Skeletal muscle satellite cell (primary cell): ENCODE measurements at regions not wholly inside any gene's neighbourhood (a gene's known extent, or its start where the extent isn't known, plus 50 kb on each side); places are given as distances from the start of the nearest gene placed in this dataset.

Experiments used
- H3K27me3 ChIP-seq: 2 replicates; pipeline ENCODE4 v1.7.0; 2013; ENCODE audit warnings: low read length; ENCODE audit not compliant: control insufficient read depth, insufficient read depth
- H3K36me3 ChIP-seq: 2 replicates; pipeline ENCODE4 v1.7.0; 2013; ENCODE audit warnings: mild to moderate bottlenecking, control low read depth, low read length; ENCODE audit not compliant: insufficient read depth
- H3K4me1 ChIP-seq: 2 replicates; pipeline ENCODE4 v1.7.0; 2013; ENCODE audit warnings: low read length; ENCODE audit not compliant: control insufficient read depth, insufficient read depth
- H3K4me2 ChIP-seq: 2 replicates; pipeline ENCODE4 v1.7.0; 2013; ENCODE audit warnings: mild to moderate bottlenecking, low read length
- H3K4me3 ChIP-seq: 2 replicates; pipeline ENCODE4 v1.7.0; 2013; ENCODE audit warnings: low read length
- H3K9ac ChIP-seq: 2 replicates; pipeline ENCODE4 v1.7.0; 2013; ENCODE audit warnings: mild to moderate bottlenecking, low read depth, low read length, moderate library complexity
- H3K9me3 ChIP-seq: replicated peaks from 2 replicates; pipeline ENCODE4 v1.7.0; 2013; ENCODE audit warnings: mild to moderate bottlenecking, control low read depth, low read length

GRCh38 chr2:71891719-71892422 is 255.8 kb downstream of the CYP26B1 start:
- no peaks in the 10 kb centered on the region for H3K27me3 ChIP-seq
- H3K9me3 ChIP-seq: no peaks in the 10 kb centered on the region
- no peak overlapping the region for H3K4me3 ChIP-seq
- H3K36me3 ChIP-seq: no peaks in the 10 kb centered on the region
- H3K4me1 ChIP-seq: peaks cover 31% of the 10 kb centered on the region
- H3K4me2 ChIP-seq: no peak overlapping the region
- H3K9ac ChIP-seq: no peak overlapping the region

DNA sequence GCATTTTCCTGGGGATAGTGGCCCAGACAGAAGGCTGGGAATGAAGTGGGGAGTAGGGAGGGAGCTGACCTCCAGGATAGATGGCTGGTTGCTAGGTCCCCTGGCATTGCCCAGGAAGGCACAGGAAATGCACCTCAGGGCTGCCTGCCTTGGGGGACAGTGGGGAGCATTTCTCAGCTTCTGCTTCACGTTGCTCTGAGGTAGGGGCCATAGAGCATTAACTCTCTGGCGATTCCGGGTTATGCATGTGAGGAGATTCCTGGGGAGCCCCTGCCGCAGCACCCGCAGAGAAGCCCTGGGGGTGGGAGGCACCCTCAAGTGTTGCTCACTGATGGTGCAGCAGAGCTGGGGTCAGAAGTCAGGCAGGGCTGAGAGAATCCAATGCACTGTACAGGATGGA is 256.5 kb downstream of the CYP26B1 start:
- Histone ChIP-seq H3K4me1 (peaks cover 31% of the 10 kb centered on the region), H3K9me3 (no peaks in the 10 kb centered on the region), H3K27me3 (no peaks in the 10 kb centered on the region), H3K4me3 (no peak overlapping the region), H3K4me2 (no peak overlapping the region), H3K9ac (no peak overlapping the region), H3K36me3 (no peaks in the 10 kb centered on the region)

GRCh38 chr2:71889759-71890684 is 257.6 kb downstream of the CYP26B1 start:
- Histone ChIP-seq H3K4me1 (peaks cover 31% of the 10 kb centered on the region), H3K9me3 (peaks cover under 1% of the 10 kb centered on the region), H3K9ac (peak overlapping the region; percentile 20), H3K4me2 (no peak overlapping the region), H3K4me3 (no peak overlapping the region), H3K27me3 (no peaks in the 10 kb centered on the region), H3K36me3 (no peaks in the 10 kb centered on the region)

- H3K9ac ChIP-seq: peak overlapping the region; percentile 20
- no peaks in the 10 kb centered on the region for H3K36me3 ChIP-seq
- no peak overlapping the region for H3K4me3 ChIP-seq
- no peaks in the 10 kb centered on the region for H3K27me3 ChIP-seq
- H3K9me3 ChIP-seq: peaks cover 7% of the 10 kb centered on the region
- H3K4me2 ChIP-seq: no peak overlapping the region
- peaks cover 36% of the 10 kb centered on the region for H3K4me1 ChIP-seq
Observed at GRCh38 chr2:71888751-71889445, 258.8 kb downstream of the CYP26B1 start.

- Histone ChIP-seq H3K4me1 (peaks cover 53% of the 10 kb centered on the region), H3K9ac (no peak overlapping the region), H3K27me3 (no peaks in the 10 kb centered on the region), H3K36me3 (no peaks in the 10 kb centered on the region), H3K4me3 (no peak overlapping the region), H3K4me2 (no peak overlapping the region), H3K9me3 (peaks cover 7% of the 10 kb centered on the region)
Observed at GRCh38 chr2:71887196-71887595, 260.5 kb downstream of the CYP26B1 start.

GRCh38 chr2:71886241-71886640 is 261.4 kb downstream of the CYP26B1 start:
- Histone ChIP-seq H3K4me2 (no peak overlapping the region), H3K4me3 (no peak overlapping the region), H3K36me3 (no peaks in the 10 kb centered on the region), H3K4me1 (peaks cover 62% of the 10 kb centered on the region), H3K9me3 (peaks cover 7% of the 10 kb centered on the region), H3K27me3 (no peaks in the 10 kb centered on the region), H3K9ac (no peak overlapping the region)

- no peak overlapping the region for H3K4me3 ChIP-seq
- H3K9me3 ChIP-seq: peaks cover 7% of the 10 kb centered on the region
- H3K9ac ChIP-seq: no peak overlapping the region
- no peaks in the 10 kb centered on the region for H3K27me3 ChIP-seq
- no peak overlapping the region for H3K4me2 ChIP-seq
- H3K4me1 ChIP-seq: peaks cover 63% of the 10 kb centered on the region
- no peaks in the 10 kb centered on the region for H3K36me3 ChIP-seq
Observed at GRCh38 chr2:71884303-71885042, 263.2 kb downstream of the CYP26B1 start.

GRCh38 chr2:71882949-71883472 is 264.7 kb downstream of the CYP26B1 start:
- Histone ChIP-seq H3K4me3 (peak overlapping the region; percentile 36), H3K9me3 (peaks cover 7% of the 10 kb centered on the region), H3K9ac (peak overlapping the region; percentile 36), H3K4me1 (peaks cover 50% of the 10 kb centered on the region), H3K36me3 (no peaks in the 10 kb centered on the region), H3K4me2 (peak overlapping the region; percentile 57), H3K27me3 (no peaks in the 10 kb centered on the region)

GRCh38 chr2:71882236-71882946 is 265.3 kb downstream of the CYP26B1 start:
- H3K27me3 ChIP-seq: no peaks in the 10 kb centered on the region
- peaks cover 50% of the 10 kb centered on the region for H3K4me1 ChIP-seq
- H3K4me2 ChIP-seq: peak overlapping the region; percentile 39
- no peak overlapping the region for H3K9ac ChIP-seq
- no peak overlapping the region for H3K4me3 ChIP-seq
- peaks cover 7% of the 10 kb centered on the region for H3K9me3 ChIP-seq
- H3K36me3 ChIP-seq: no peaks in the 10 kb centered on the region

DNA sequence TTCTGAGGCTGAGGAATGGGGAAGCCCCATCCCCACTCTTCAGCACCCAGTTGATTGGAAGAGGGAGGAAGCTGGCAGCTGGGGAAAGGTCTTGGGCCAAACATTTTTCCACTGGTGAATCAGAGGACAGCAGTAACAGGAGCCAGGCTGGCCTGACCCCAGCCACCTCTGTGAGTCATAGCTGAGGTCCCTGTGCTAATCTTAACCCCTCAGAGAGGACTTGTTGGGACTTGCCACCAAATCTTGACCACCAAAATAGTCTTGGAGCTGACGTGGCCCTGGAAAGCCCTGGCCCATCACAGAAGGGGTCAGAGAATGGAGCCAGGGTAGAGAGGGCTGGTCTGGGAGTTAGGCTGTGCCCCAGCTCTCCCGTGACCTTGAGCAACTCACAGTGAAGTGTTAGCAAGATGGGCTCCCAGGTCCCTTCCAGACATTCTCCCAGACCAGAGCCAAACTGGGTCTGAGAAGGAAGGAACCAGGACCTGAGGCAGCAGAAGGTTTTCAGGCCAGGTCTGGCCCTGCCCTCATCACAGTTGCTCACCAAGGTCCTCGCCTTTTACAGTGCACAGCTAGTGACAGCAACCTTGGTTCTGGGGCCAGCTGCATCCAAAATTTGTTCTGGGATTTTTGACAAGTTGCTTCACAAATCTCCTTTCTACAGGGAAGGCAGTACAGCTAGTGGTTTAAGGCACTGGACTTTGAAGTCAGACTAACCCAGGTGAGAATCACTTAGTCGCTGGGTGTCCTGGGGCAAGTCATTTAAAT is 266.6 kb downstream of the CYP26B1 start:
- H3K36me3 ChIP-seq: no peaks in the 10 kb centered on the region
- H3K27me3 ChIP-seq: no peaks in the 10 kb centered on the region
- peak overlapping the region; percentile 37 for H3K4me2 ChIP-seq
- peaks cover 7% of the 10 kb centered on the region for H3K9me3 ChIP-seq
- peak overlapping the region; percentile 15 for H3K9ac ChIP-seq
- peak overlapping the region; percentile 23 for H3K4me3 ChIP-seq
- peaks cover 50% of the 10 kb centered on the region for H3K4me1 ChIP-seq
